HL-60 (cell line): ENCODE measurements at regions not wholly inside any gene's neighbourhood (a gene's known extent, or its start where the extent isn't known, plus 50 kb on each side); places are given as distances from the start of the nearest gene placed in this dataset.

Experiments used
- DNase-seq, 2 experiments: peaks; one replicate each; pipeline ENCODE4 v3.0.0-alpha.2; 2010 to 2020; ENCODE audit warnings: low read depth in 1 of 2, low spot score in 1 of 2
- H3K27ac ChIP-seq: fragments of 250-450 bp; sonication (Bioruptor Pico); replicated peaks from 2 replicates; pipeline ENCODE4 v1.5.1; 2020; ENCODE audit warnings: mild to moderate bottlenecking, moderate library complexity
- H3K27me3 ChIP-seq: fragments of 250-450 bp; sonication (Bioruptor Pico); 2 replicates; pipeline ENCODE4 v1.5.1; 2021; ENCODE audit warnings: mild to moderate bottlenecking, moderate library complexity; ENCODE audit not compliant: insufficient read depth, poor library complexity, severe bottlenecking
- H3K4me3 ChIP-seq: replicated peaks from 2 replicates; pipeline ENCODE4 v1.5.1; 2011; ENCODE audit warnings: mild to moderate bottlenecking, control low read depth, low read length; ENCODE audit not compliant: insufficient read depth
- CTCF ChIP-seq: IDR thresholded peaks from one replicate; pipeline ENCODE4 v1.5.1; 2011; ENCODE audit warnings: low read length, control low read depth, inconsistent platforms; ENCODE audit not compliant: insufficient read depth
- GABPA ChIP-seq: IDR thresholded peaks from 2 replicates; pipeline ENCODE4 v1.6.1; 2012; ENCODE audit warnings: low read depth
- POLR2AphosphoS5 ChIP-seq: IDR thresholded peaks from 2 replicates; pipeline ENCODE4 v1.6.1; 2012; ENCODE audit warnings: low read depth
- REST ChIP-seq: IDR thresholded peaks from 2 replicates; pipeline ENCODE4 v1.6.1; 2012; ENCODE audit warnings: low read depth; ENCODE audit not compliant: insufficient replicate concordance
- SPI1 ChIP-seq: IDR thresholded peaks from 2 replicates; pipeline ENCODE4 v1.6.1; 2012; ENCODE audit warnings: low read depth, mild to moderate bottlenecking, borderline replicate concordance

DNA sequence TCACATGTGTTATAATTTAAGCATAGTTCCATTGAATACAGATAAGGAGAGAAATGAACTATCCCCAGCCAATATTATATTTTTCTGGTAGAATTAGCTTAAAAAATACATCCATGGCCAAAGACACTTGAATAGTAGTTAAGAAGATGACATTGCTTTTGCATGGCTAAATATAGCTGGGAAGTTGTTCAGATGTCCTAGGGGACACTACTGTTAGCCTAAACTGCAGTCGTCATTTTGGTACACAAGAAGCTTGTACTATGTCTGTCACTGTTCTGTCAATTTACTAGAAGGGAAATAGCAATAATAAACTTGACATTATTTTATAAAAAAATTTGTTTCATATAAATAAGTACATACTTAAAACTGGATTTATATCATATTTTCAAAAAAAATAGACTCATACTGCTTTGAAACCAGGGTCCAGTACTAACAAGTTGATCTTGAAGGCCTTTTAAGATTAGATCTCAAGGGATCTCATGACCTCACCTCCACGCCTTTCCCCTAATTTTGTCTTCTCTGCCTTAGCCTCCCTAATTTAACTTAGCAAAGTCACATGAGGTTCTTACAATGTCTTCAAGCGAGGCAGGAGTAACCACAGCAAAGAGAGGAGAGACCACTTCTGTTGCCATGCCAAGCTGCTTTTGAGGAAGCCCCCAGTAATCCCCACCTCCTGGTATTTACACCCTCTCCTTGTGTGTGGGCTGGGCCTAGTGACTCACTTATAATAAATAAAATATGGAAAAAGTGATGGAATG lies 81.0 kb downstream of the AVPR1A start:
- DNase-seq: no peak
- H3K27ac ChIP-seq: no peak overlapping the region
- H3K4me3 ChIP-seq: no peak overlapping the region
- H3K27me3 ChIP-seq: no peaks in the 10 kb centered on the region
- TF ChIP-seq POLR2AphosphoS5 (no peak), CTCF (no peak), SPI1 (no peak)

DNA sequence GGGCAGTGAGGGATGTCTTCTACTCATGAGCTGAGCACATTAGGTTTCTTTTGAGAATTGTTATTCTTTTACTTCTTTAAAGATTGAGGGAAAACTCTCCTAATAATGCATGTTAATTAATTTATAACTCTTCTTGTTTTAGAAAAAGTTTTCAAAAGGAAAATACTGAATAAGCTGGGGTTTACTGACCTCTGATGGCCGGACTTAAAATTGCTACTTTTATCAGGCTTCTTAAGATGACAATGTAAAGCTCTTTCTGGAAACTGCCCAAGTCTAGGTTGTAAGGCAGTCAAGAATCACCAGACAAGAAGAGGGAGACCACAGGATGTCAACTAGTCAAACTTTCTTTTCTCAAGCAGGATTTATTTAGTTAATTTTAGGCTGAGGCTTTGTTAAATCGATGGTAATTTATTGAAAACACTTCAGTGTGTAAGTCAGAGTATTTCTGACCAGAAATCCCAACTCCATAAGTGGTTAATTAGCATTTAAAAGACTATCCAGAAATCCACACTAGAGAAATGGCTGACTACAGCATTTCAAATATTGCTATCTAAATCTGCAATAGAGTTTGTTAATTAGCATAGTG lies 82.1 kb downstream of the AVPR1A start:
- DNase-seq: peak in 1 of 2 experiments; percentile 9
- Histone ChIP-seq H3K27ac (no peak overlapping the region), H3K27me3 (no peaks in the 10 kb centered on the region), H3K4me3 (no peak overlapping the region)
- TF ChIP-seq REST (no peak), GABPA (no peak), SPI1 (no peak), POLR2AphosphoS5 (no peak), CTCF (no peak)

- TF ChIP-seq CTCF: no peak
- no peak for TF ChIP-seq GABPA
- no peak for TF ChIP-seq REST
- TF ChIP-seq POLR2AphosphoS5: no peak
- TF ChIP-seq SPI1: no peak
- no peak overlapping the region for H3K4me3 ChIP-seq
- no peak overlapping the region for H3K27ac ChIP-seq
- no peaks in the 10 kb centered on the region for H3K27me3 ChIP-seq
- no peak for DNase-seq
Measured at GRCh38 chr12:63066782-63067181, 84.2 kb downstream of the AVPR1A start.

GRCh38 chr12:63066136-63066535 lies 84.9 kb downstream of the AVPR1A start:
- Histone ChIP-seq H3K27me3 (no peaks in the 10 kb centered on the region), H3K4me3 (no peak overlapping the region), H3K27ac (no peak overlapping the region)
- no peak for TF ChIP-seq GABPA
- no peak for TF ChIP-seq CTCF
- DNase-seq: no peak
